ENCODE measurements at regions not wholly inside any gene's neighbourhood (a gene's known extent, or its start where the extent isn't known, plus 50 kb on each side); places are given as distances from the start of the nearest gene placed in this dataset.

DNA sequence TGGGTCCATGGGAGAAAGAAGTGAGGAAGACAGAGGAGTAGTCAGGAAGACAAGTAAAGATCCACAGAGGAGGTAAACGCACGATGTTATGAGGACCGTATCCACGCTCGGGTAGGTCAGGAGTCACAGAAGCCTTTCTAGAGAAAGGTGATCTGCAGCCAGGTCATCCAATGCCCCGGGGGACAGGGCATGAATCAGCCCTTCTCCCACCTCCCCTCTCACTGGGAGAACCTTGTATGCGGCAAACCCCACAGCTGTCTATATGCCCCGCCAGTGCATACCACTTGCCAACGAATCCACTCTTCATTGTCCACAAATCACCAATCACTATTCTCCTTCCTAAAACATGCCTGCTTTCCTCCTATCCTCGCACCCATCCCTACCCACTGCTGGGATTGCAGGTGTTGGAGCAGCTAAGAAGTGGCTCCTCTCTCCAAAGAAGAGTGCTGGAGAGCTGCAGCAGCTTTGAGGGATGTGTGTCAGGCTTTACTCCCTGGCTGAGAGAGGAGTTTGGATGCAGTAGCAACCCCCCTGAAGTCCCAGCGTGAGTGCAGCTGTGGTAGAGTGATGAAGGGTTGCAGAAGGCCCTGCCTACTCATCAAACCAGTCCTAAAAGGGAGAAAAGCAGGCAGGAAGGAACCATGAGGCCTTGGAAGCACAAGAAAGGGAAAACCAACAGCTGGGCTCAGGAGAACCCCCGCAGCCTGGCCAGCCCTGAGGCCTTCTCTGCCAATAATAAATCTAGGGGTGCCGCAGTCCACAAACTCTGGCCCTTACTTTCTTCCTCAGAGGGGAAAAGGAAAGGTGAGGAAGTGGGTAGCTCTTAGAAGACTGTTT is 102.2 kb upstream of the GADD45A start:
- H3K36me3 ChIP-seq (ENCODE audit: insufficient read depth, low read length): no peaks in the 10 kb centered on the region
- H3K4me2 ChIP-seq (ENCODE audit: low read length): no peak overlapping the region
- H3K4me3 ChIP-seq (ENCODE audit: low read length): no peak overlapping the region
- TF ChIP-seq EZH2 (IDR thresholded peaks at IDR 0.05; ENCODE audit: borderline replicate concordance, insufficient read depth, low read length, poor library complexity, severe bottlenecking) (no peak), EP300 (conservative IDR thresholded peaks at IDR 0.05; ENCODE audit: poor library complexity, severe bottlenecking) (no peak), SMC3 (conservative IDR thresholded peaks at IDR 0.05; ENCODE audit: poor library complexity) (no peak), POLR2AphosphoS5 (IDR thresholded peaks at IDR 0.05) (no peak), TAF1 (IDR thresholded peaks at IDR 0.05; ENCODE audit: low read depth) (no peak), MXI1 (conservative IDR thresholded peaks at IDR 0.05; ENCODE audit: poor library complexity, severe bottlenecking) (no peak), RAD21 (conservative IDR thresholded peaks at IDR 0.05) (no peak)
- TF ChIP-seq, protein P1, sequence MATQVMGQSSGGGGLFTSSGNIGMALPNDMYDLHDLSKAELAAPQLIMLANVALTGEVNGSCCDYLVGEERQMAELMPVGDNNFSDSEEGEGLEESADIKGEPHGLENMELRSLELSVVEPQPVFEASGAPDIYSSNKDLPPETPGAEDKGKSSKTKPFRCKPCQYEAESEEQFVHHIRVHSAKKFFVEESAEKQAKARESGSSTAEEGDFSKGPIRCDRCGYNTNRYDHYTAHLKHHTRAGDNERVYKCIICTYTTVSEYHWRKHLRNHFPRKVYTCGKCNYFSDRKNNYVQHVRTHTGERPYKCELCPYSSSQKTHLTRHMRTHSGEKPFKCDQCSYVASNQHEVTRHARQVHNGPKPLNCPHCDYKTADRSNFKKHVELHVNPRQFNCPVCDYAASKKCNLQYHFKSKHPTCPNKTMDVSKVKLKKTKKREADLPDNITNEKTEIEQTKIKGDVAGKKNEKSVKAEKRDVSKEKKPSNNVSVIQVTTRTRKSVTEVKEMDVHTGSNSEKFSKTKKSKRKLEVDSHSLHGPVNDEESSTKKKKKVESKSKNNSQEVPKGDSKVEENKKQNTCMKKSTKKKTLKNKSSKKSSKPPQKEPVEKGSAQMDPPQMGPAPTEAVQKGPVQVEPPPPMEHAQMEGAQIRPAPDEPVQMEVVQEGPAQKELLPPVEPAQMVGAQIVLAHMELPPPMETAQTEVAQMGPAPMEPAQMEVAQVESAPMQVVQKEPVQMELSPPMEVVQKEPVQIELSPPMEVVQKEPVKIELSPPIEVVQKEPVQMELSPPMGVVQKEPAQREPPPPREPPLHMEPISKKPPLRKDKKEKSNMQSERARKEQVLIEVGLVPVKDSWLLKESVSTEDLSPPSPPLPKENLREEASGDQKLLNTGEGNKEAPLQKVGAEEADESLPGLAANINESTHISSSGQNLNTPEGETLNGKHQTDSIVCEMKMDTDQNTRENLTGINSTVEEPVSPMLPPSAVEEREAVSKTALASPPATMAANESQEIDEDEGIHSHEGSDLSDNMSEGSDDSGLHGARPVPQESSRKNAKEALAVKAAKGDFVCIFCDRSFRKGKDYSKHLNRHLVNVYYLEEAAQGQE (IDR thresholded peaks at IDR 0.05; ENCODE audit: borderline replicate concordance): no peak
- TF ChIP-seq, protein P2, sequence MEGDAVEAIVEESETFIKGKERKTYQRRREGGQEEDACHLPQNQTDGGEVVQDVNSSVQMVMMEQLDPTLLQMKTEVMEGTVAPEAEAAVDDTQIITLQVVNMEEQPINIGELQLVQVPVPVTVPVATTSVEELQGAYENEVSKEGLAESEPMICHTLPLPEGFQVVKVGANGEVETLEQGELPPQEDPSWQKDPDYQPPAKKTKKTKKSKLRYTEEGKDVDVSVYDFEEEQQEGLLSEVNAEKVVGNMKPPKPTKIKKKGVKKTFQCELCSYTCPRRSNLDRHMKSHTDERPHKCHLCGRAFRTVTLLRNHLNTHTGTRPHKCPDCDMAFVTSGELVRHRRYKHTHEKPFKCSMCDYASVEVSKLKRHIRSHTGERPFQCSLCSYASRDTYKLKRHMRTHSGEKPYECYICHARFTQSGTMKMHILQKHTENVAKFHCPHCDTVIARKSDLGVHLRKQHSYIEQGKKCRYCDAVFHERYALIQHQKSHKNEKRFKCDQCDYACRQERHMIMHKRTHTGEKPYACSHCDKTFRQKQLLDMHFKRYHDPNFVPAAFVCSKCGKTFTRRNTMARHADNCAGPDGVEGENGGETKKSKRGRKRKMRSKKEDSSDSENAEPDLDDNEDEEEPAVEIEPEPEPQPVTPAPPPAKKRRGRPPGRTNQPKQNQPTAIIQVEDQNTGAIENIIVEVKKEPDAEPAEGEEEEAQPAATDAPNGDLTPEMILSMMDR (IDR thresholded peaks at IDR 0.05; ENCODE audit: poor library complexity, severe bottlenecking): no peak
- H4K20me1 ChIP-seq (ENCODE audit: insufficient read depth): no peaks in the 10 kb centered on the region
- H3K9me2 ChIP-seq (ENCODE audit: insufficient read depth, low read length): no peaks in the 10 kb centered on the region
- H3K27me3 ChIP-seq (ENCODE audit: insufficient read depth, low read depth, low read length): no peaks in the 10 kb centered on the region
- H3K9ac ChIP-seq (ENCODE audit: low read length): no peak overlapping the region
- no peaks in the 10 kb centered on the region for H3K79me2 ChIP-seq (replicated peaks; ENCODE audit: insufficient read depth, low read length)
- no peaks in the 10 kb centered on the region for H3K9me3 ChIP-seq (ENCODE audit: low read length)
- H3K27ac ChIP-seq (ENCODE audit: low read length): no peak overlapping the region
- H2AFZ ChIP-seq (ENCODE audit: low read depth, low read length): no peak overlapping the region
- H3F3A ChIP-seq (ENCODE audit: insufficient read depth, low read length, poor library complexity, severe bottlenecking): no peaks in the 10 kb centered on the region

DNA sequence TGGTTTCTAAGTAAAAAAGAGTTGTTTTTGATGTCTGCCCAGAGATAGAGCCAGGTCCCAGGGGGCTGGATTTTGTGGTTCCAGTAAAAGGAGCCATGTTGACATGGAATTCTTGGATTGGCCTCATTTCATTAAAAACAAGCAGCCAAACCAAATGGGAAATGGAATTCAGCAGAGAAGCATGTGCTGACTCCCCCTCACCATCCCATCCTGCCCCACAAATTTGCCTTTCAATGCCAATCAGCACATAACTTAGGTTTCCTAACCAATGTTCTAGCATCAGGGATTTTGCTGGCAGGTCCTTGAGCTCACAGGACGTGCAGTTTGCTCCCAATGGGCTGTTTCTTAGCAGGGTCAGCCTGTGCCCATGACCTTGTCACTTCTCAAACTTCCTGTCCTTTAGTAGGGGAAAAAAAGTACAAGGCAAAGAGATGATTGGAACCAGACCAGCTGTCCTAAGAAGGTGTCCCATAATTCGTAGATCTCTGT is 101.5 kb upstream of the GADD45A start:
- Histone ChIP-seq H3K4me3 (ENCODE audit: low read length) (no peak overlapping the region), H3K9me3 (ENCODE audit: low read length) (no peaks in the 10 kb centered on the region), H3K9ac (ENCODE audit: low read length) (no peak overlapping the region), H4K20me1 (ENCODE audit: insufficient read depth) (no peaks in the 10 kb centered on the region), H3K27me3 (ENCODE audit: insufficient read depth, low read depth, low read length) (no peaks in the 10 kb centered on the region), H3F3A (ENCODE audit: insufficient read depth, low read length, poor library complexity, severe bottlenecking) (no peaks in the 10 kb centered on the region), H3K9me2 (ENCODE audit: insufficient read depth, low read length) (no peaks in the 10 kb centered on the region), H3K36me3 (ENCODE audit: insufficient read depth, low read length) (no peaks in the 10 kb centered on the region), H3K4me2 (ENCODE audit: low read length) (no peak overlapping the region), H3K79me2 (replicated peaks; ENCODE audit: insufficient read depth, low read length) (no peaks in the 10 kb centered on the region), H2AFZ (ENCODE audit: low read depth, low read length) (no peak overlapping the region), H3K27ac (ENCODE audit: low read length) (no peak overlapping the region)
- TF ChIP-seq MXI1 (conservative IDR thresholded peaks at IDR 0.05; ENCODE audit: poor library complexity, severe bottlenecking): no peak

All from neural cell (in vitro differentiated cells).